K562 (cell line): ENCODE measurements at regions not wholly inside any gene's neighbourhood (a gene's known extent, or its start where the extent isn't known, plus 50 kb on each side); places are given as distances from the start of the nearest gene placed in this dataset.

Experiments
- BHLHE40 ChIP-seq: IDR thresholded peaks from 2 replicates; pipeline ENCODE4 v1.6.1; 2011; ENCODE audit warnings: low read length, improper control_type of control experiment
- CXXC5 ChIP-seq: fragments of 250-450 bp; sonication (Bioruptor Pico); IDR thresholded peaks from 2 replicates; pipeline ENCODE4 v1.8.0; 2022; ENCODE audit warnings: inconsistent platforms, mild to moderate bottlenecking, moderate library complexity
- FOSL1 ChIP-seq: fragments of 200-800 bp; sonication (Bioruptor generic); conservative IDR thresholded peaks from 2 replicates; pipeline ENCODE4 v1.6.1; 2016; ENCODE audit warnings: missing genetic modification characterization, missing compliant biosample characterization
- HMGXB4 ChIP-seq: sonication (generic); formaldehyde crosslinking; IDR thresholded peaks from 2 replicates; pipeline ENCODE4 v1.8.1; 2023; ENCODE audit warnings: mild to moderate bottlenecking, missing genetic modification reagents
- JUND ChIP-seq, 2 experiments: IDR thresholded peaks; 2 replicates in 1 of 2; 3 replicates in 1 of 2; pipeline ENCODE4 v1.6.1; 2011; ENCODE audit warnings: borderline replicate concordance in 2 of 2, low read depth in 2 of 2, low read length in 2 of 2, improper control_type of control experiment in 1 of 2, missing biosample characterization in 1 of 2, missing genetic modification characterization in 1 of 2, missing genetic modification reagents in 1 of 2
- NR1H2 ChIP-seq: sonication (generic); formaldehyde crosslinking; IDR thresholded peaks from 2 replicates; pipeline ENCODE4 v1.4.0; 2020; ENCODE audit warnings: mild to moderate bottlenecking, missing genetic modification reagents
- POU5F1 ChIP-seq: fragments of 150-350 bp; IDR thresholded peaks from 2 replicates; pipeline ENCODE4 v1.6.1; 2014; ENCODE audit warnings: borderline replicate concordance, low read length, low read depth, mild to moderate bottlenecking; ENCODE audit not compliant: partially characterized antibody
- RNF2 ChIP-seq: sonication (generic); IDR thresholded peaks from 2 replicates; pipeline ENCODE4 v1.6.1; 2016
- SETDB1 ChIP-seq: IDR thresholded peaks from one replicate; pipeline ENCODE4 v1.6.1; 2012; ENCODE audit warnings: low read length, control low read depth, inconsistent platforms
- SIN3A ChIP-seq, 2 experiments: fragments of 150-350 bp in 1 of 2; IDR thresholded peaks; 2 replicates each; pipeline ENCODE4 v1.6.1; 2011 to 2016; ENCODE audit warnings: borderline replicate concordance in 2 of 2, low read depth in 2 of 2, low read length in 2 of 2, mild to moderate bottlenecking in 2 of 2, moderate library complexity in 2 of 2; ENCODE audit not compliant: control insufficient read depth in 1 of 2
- SLC30A9 ChIP-seq: fragments of 250-450 bp; sonication (Bioruptor Pico); IDR thresholded peaks from 2 replicates; pipeline ENCODE4 v1.8.0; 2022; ENCODE audit warnings: mild to moderate bottlenecking, moderate library complexity
- SMAD2 ChIP-seq: fragments of 150-350 bp; IDR thresholded peaks from 2 replicates; pipeline ENCODE4 v1.6.1; 2014; ENCODE audit warnings: low read depth, mild to moderate bottlenecking, low read length
- SP1 ChIP-seq: sonication (generic); formaldehyde crosslinking; IDR thresholded peaks from 2 replicates; pipeline ENCODE4 v1.8.1; 2022; ENCODE audit warnings: mild to moderate bottlenecking, missing genetic modification reagents
- TCFL5 ChIP-seq: fragments of 250-450 bp; sonication (Bioruptor Pico); conservative IDR thresholded peaks from 2 replicates; pipeline ENCODE4 v1.6.1; 2021; ENCODE audit warnings: mild to moderate bottlenecking, moderate library complexity, matching md5 sums
- ZFP30 ChIP-seq: fragments of 250-450 bp; sonication (Bioruptor Pico); IDR thresholded peaks from 2 replicates; pipeline ENCODE4 v1.8.0; 2022; ENCODE audit warnings: moderate library complexity, mild to moderate bottlenecking, inconsistent platforms, borderline replicate concordance
- ZNF41 ChIP-seq: fragments of 250-450 bp; sonication (Bioruptor Pico); conservative IDR thresholded peaks from 2 replicates; pipeline ENCODE4 v1.4.0; 2020; ENCODE audit warnings: mild to moderate bottlenecking
- ZNF609 ChIP-seq: sonication (generic); formaldehyde crosslinking; IDR thresholded peaks from 2 replicates; pipeline ENCODE4 v1.8.1; 2023; ENCODE audit warnings: missing genetic modification reagents, mild to moderate bottlenecking, borderline replicate concordance
- ZNF830 ChIP-seq: fragments of 250-450 bp; sonication (Bioruptor Pico); IDR thresholded peaks from 2 replicates; pipeline ENCODE4 v1.5.0; 2021; ENCODE audit warnings: mild to moderate bottlenecking
- TF ChIP-seq, protein P1 (sequence below): fragments of 450-650 bp; conservative IDR thresholded peaks from 2 replicates; pipeline ENCODE4 v1.6.1; 2016; ENCODE audit warnings: missing genetic modification characterization, low read depth, mild to moderate bottlenecking, missing compliant biosample characterization, moderate library complexity

DNA sequence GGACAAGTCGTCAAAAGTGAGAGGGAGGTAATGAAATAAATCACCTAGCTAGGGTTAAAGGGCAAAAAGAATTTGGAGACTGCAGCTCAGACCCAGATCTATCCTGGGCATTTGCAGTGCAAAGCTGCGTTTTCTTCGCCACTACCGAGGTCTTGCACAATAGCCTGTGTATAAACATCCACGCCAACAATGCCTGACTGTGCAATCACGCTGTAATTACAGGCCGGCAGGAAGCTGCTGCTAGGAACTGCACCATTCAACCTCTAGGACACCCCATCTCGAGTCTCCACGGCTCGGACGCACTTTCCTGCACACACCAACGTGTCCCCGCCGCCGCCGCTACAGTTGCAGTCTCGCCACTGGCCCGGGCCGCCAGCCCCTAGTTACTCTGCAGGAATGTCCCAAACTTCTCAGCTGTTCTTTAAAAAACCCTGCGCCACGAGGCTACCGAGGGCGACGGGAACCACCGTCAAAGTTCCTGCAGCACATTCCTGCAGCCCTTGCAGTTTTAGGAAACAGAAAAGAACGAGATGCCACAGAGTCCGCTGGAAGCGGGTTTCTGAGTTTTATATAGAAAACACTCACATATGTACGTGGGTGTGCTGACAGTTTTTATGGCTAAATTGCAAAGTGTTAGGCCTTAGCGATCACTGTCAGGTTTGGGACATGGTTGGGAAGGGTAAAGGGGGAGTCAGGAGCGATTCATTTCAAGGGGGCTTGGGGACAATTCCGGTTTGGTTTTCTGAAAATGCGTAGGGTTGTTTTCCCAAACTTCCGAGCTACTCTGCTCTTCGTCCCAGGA, 65.6 kb upstream of the PTGR2 start (continued):
- no peak for TF ChIP-seq SLC30A9
- TF ChIP-seq POU5F1: no peak
- 0 out of 2 replicates have a peak, but pooled peaks have one; percentile 51 for TF ChIP-seq NR1H2 (CRISPR knock-in tag)
- no peak for TF ChIP-seq FOSL1
- no peak for TF ChIP-seq SETDB1
- peak in 1 of 2 experiments; percentile 57; a peak in 2 of 4 replicates for TF ChIP-seq SIN3A (IDR thresholded peaks at IDR 0.05; ENCODE audit: borderline replicate concordance in 2 of 2, control insufficient read depth in 1 of 2, low read depth in 2 of 2, low read length in 2 of 2)
- no peak for TF ChIP-seq BHLHE40
- TF ChIP-seq ZFP30 (CRISPR knock-in tag): no peak
- no peak for TF ChIP-seq ZNF609
- TF ChIP-seq ZNF830 (CRISPR knock-in tag): no peak
- 0 out of 2 replicates have a peak, but pooled peaks have one; percentile 15 for TF ChIP-seq HMGXB4 (CRISPR knock-in tag)
- TF ChIP-seq, protein P1, sequence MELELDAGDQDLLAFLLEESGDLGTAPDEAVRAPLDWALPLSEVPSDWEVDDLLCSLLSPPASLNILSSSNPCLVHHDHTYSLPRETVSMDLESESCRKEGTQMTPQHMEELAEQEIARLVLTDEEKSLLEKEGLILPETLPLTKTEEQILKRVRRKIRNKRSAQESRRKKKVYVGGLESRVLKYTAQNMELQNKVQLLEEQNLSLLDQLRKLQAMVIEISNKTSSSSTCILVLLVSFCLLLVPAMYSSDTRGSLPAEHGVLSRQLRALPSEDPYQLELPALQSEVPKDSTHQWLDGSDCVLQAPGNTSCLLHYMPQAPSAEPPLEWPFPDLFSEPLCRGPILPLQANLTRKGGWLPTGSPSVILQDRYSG: no peak
- TF ChIP-seq SP1 (CRISPR knock-in tag): 0 out of 2 replicates have a peak, but pooled peaks have one; percentile 32
- TF ChIP-seq JUND (IDR thresholded peaks at IDR 0.05; ENCODE audit: borderline replicate concordance, low read depth, low read length): peak; percentile 34; the same call in 1 of the 2 replicates
- TF ChIP-seq JUND (tag; IDR thresholded peaks at IDR 0.05; ENCODE audit: borderline replicate concordance, low read depth, low read length): no peak; the same call in 2 of the 3 replicates
- no peak for TF ChIP-seq SMAD2
- no peak for TF ChIP-seq ZNF41
- TF ChIP-seq TCFL5: no peak
- TF ChIP-seq CXXC5 (CRISPR knock-in tag): peak; percentile 77
- no peak for TF ChIP-seq RNF2
